Suprapubic skin (tissue), 4 donors: ENCODE measurements at regions not wholly inside any gene's neighbourhood (a gene's known extent, or its start where the extent isn't known, plus 50 kb on each side); places are given as distances from the start of the nearest gene placed in this dataset.

ENCODE experiments used
- CTCF ChIP-seq, 2 donors: fragments of 200-600 bp in 1 of 2; fragments of 450-650 bp in 1 of 2; sonication (generic) in 1 of 2; IDR thresholded peaks; one replicate each; pipeline ENCODE4 v1.5.1; 2016 to 2019; ENCODE audit warnings: antibody characterized with exemption in 2 of 2, mild to moderate bottlenecking in 1 of 2, moderate library complexity in 1 of 2
- EP300 ChIP-seq: sonication (generic); formaldehyde crosslinking; IDR thresholded peaks from one replicate; pipeline ENCODE4 v1.6.1; 2017; ENCODE audit warnings: antibody characterized with exemption
- POLR2A ChIP-seq, 2 donors: fragments of 450-650 bp; IDR thresholded peaks; one replicate each; pipeline ENCODE4 v1.6.1; 2017; ENCODE audit warnings: antibody characterized with exemption in 2 of 2, mild to moderate bottlenecking in 2 of 2, moderate library complexity in 2 of 2
- POLR2AphosphoS5 ChIP-seq, 3 donors: sonication (generic); formaldehyde crosslinking; IDR thresholded peaks; one replicate each; pipeline ENCODE4 v1.6.1; 2017; ENCODE audit warnings: antibody characterized with exemption in 3 of 3

- TF ChIP-seq POLR2A (IDR thresholded peaks at IDR 0.05): no peak
- no peak for TF ChIP-seq CTCF (IDR thresholded peaks at IDR 0.05)
- TF ChIP-seq POLR2AphosphoS5 (IDR thresholded peaks at IDR 0.05): no peak
- no peak for TF ChIP-seq EP300
These were observed 126.1 kb upstream of the ARHGAP5 start for GRCh38 chr14:31950764-31951637.
